GM21825 (cell line): ENCODE measurements at regions not wholly inside any gene's neighbourhood (a gene's known extent, or its start where the extent isn't known, plus 50 kb on each side); places are given as distances from the start of the nearest gene placed in this dataset.

Experiments used
- ATAC-seq: cut with Tn5 transposase; IDR thresholded peaks from one replicate; pipeline ENCODE4 v1.9.1; 2021; ENCODE audit warnings: mild to moderate bottlenecking, moderate library complexity; ENCODE audit not compliant: unreplicated experiment

DNA sequence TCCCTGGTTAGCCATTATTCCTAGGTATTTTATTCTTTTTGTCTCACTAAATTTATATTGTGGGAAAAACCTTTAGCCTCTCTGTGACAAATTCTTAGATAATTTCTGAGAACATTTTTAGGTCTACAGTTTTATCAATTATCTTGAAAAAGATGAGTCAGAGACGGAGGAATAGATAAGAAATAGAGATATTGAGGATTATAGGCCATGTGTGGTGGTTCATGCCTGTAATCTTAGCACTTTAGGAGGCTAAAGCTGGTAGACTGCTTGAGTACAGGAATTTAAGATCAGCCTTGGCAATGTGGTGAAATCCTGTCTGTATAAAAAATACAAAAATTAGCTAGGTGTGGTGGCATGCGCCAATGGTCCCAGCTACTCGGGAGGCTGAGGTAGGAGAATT, 960.2 kb downstream of the SQOR start:
- ATAC-seq, result no peak

DNA sequence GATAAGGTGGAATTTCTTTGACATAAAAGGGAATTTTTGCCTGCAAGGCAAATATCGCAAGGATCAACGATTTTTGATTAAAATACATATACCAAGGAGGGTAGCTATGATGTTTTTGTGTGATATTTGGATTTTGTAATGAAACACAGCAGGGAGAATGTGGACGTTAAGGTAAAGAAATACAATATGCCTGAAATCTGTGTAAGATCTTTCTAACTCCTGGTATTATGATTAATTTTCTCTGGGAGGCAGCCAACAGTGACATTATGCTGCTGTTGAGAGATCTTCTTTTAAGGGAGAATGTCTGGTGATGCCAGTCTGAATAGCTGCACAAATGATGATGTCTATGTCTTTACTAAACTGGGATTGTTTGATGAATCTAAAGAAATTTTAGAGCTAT, 972.2 kb downstream of the SQOR start:
- ATAC-seq, result no peak

DNA sequence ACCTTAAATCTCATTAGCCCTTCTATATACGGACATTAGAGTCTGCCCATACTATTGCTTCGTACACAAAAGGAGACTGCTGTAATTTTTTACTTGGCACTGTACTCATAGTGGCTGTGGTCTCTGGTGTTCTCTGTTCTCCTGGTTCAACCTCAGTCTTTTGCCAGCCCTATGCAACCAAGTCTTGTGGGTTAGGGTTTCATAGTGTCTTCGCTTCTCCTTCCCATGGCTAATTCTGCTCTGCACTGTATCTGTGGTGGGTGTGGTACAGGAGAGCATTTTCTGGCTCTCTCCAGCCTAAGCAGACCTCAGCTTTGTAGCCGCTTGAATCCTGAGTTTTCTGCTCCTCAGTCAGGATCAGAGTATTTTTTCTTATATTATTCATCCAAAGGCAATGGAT, 981.2 kb downstream of the SQOR start:
- ATAC-seq, result no peak

DNA sequence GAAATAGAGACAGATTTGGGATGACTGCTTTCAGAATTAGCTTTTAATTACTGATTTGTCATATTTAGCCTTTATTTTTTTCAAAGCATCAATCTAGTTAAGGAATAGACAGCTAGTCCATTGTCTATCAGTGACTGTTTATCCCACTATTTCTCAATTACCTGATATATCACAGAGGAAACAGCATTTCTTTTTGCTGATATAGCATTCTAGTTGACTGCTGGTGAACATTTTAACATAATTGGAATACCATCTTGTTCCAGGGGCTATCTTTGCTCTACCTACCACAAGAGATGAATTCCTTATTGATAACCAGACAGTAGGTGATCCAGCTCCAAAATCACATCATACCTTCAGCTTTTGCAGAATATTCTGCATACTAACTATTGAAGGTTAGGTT, 982.7 kb downstream of the SQOR start:
- no peak for ATAC-seq

DNA sequence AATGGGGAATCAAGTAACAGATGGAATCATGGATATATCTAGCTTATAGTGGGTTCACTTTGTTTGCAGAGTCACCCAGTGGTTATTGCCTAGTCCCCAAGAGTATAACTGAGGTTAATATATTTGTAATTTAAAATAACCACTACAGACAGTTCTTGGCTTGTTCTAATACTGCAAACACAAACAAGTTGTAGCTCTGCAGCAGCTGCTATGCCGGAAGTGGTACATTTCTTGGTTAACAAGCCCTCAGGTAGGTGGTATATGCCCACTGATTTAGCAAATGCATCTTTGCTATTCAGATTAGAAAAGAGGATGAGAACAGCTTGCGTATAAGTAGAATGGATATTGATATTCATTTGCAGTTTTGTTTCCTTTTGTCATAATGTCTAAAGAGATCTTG, 984.2 kb downstream of the SQOR start:
- no peak for ATAC-seq

DNA sequence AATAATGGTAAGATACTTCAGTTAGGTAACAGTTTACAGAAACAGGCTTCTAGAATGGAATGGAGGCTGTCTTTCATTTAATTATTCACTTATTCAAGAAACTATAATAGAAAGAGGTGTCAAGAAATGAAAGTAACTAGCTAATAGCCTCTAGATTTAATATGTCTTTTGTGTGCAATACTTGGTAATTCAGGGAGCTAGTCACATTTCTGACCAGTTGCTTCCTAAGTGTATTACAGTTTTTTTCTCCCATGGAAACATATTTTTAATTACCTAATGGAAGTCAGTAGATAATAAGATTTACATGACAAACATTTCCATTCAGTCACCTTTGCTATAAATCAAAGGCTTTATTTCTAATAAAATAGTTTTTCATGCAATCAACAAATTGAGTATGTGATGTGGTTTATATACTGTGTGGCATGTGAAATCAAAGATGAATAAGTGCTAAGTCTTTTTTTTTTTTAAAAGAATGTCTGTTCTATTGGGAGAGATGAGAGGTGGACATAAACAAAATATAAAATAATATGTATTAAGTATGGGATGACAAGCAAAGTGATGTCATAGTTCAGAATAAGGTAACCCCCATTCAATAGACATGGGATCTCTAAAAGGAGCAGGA, 985.7 kb downstream of the SQOR start:
- no peak for ATAC-seq

DNA sequence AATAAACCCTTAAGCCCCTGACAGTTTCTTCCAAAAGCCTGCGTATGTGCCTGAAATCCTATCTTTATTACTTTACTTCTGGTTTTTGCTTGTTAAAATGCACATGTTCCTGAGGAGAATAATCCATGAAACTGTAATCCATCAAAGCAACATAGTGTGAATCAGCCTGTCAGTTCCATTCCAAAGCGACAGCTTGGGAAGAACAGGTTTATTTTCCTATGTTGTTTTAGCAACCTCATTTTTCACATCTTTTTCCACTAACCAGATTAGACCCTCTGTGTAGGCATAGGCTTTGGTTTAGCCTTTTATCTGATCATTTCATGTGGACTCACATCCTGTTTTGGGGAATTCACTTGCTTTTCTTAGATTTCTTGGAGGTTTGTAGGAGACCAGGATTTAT, 988.0 kb downstream of the SQOR start:
- no peak for ATAC-seq

DNA sequence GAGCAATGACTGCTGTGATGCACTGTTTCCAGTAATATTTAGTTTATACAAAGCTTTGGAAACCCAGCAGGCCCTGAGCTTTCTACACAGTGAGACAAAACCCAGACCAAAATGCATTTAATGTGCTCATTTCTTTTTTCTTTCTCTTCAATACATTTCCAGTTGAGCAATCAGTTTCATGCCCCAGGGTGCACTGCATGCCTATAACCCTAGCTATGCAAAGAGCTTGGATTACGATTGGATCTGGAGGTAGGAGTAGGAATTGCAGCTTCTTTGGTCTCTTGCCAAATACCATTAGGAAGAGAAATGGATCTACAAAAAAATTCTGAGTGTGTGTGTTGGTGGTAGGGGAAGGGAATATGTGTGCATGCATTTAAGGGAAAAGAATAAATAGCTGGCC, 1001.4 kb downstream of the SQOR start:
- no peak for ATAC-seq

DNA sequence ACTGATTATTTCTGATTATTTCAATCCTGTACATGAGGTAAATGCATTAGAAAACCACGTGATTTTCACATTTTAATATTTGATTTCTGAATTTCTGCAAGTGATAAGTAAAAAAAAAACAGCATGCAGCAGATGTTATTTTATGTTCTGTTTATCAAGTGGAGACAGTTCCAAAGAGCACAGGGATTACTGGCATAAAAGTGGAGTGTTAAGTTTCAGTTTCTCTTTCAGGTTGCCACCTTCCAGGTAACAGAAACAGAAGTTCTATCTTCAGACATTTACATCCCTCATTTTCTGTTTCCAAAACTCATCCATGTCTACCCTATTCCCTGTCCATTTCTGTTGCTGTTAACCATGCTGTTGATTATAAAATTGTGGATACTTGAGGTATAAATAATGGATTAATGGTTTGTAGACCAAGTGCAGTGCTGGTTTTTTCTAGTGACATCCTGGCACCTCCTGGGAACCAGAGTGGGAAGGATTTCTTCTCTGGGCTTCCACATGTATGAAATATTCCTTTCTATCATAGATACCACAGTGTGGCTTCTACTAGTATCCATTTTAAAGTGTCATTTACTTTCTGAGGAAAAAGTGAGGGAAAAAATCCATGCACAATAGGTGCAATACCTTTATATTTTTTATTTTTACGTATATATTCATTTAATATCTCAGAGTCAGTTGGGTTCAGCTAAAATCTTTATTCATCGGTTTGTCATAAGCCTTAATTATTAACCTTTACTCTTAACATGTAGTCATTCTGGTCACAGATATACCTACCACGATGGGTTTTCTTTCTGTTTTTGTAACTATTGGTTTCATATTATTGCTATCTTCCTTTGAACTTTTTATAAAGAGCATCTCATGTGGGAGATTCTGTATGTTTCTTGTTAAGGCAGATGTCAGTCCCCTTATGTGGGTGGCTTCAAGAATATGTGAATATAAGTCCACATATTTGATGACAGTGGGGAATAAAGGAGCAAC, 1010.0 kb downstream of the SQOR start:
- ATAC-seq, result no peak

DNA sequence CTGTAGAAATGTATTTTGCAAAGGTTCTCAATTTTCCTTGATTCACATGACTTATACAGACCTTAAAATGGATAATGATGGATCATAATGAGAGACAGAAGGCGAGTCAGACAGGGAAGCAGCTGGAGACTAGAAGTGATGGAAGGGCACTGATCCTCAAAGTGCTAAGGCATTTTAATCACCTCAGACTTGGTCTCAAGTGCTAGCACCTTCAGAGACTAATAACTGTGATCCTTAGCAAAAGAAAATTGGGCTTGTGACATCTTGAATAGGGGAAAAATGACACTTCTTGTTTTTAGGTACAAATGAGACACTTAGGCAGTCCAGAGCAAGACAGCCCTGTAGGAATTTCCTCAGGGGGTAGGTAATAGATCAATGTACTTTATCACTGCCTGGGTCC, 1011.7 kb downstream of the SQOR start:
- no peak for ATAC-seq

DNA sequence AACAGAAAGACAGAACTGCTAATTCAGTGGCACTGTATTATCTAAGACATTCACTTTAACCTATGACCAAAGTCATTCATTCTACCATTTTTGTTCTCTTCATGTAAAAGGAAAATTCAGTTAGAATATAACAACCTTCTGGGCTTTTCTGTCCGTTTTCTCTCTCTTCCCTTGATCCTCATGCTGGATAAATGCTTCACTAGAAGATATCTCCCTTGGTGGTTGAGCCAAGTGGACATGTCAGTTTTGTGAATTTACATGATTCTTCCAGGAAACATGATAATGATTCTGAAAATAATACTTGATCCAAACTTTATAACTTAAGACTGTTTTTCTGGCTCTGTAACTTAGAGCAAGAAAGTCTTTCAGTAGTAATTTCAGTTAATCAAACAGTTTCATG, 1012.2 kb downstream of the SQOR start:
- ATAC-seq, result no peak

DNA sequence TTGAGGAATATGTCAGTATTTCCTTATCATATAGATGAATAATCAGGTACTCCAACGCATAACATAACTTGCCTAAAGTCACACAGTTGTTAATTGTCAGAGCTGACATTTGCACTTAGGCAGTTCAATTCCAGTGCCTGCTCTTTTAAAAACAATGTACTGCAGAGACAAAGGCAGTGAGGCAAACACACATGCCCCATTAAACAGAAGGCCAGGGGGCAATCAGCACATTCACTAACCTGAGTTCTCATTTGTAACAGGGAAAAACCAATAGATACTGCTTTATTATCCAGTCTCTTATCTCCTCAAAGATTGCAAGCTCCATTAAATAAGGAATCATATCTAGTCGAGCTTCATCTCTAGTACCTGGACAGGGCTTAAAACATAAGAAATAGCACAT, 1017.4 kb downstream of the SQOR start:
- ATAC-seq, result no peak

DNA sequence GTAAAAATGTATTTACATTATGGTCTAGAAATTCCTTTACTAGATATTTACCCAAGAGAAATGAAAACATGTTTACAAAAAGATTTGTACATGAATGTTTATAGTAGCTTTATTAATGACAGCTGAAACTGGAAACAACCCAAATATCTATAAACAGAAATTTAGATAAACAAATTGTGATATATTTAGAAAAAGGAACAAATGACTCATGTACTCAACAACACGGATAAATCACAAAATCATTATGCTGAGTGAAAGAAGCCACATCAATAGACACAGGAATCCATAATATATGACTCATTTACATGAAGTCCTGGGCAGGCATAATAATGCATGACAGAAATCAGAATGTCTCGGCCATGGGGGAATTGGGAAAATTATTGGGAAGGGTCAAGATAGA, 1020.2 kb downstream of the SQOR start:
- ATAC-seq, result no peak

DNA sequence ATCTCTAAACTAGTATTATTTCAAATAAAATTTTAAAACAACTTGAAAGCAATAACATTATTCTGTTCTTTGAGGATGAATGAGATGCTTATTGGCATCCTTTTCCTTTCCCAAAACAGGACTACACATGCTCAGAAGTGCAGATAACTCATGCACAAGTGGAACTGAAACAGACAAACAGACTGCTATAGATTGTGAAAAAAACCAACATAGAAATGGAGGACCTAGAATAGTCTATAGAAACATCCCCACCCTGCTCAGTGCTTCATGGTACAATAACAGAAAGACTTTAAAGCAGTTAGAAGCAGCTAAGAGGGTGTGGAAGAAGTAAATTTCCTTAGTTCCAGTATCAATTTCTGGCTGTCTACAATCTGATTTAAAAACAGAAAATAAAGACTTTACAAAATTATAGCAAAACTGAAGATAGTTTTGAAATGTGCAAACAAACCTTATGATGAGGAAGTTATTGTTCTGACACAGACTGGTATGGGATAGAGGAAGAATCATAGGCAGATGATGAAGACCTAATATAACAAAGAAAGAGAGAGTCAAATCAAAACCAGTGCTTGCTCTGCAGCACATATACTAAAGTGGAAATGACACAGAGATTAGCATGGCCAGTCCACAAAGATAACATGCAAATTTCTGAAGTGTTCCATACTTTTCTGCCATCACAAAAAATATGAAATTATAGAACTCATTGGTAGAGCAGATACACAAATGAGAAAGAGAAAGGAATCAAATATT, 1025.4 kb downstream of the SQOR start:
- no peak for ATAC-seq

DNA sequence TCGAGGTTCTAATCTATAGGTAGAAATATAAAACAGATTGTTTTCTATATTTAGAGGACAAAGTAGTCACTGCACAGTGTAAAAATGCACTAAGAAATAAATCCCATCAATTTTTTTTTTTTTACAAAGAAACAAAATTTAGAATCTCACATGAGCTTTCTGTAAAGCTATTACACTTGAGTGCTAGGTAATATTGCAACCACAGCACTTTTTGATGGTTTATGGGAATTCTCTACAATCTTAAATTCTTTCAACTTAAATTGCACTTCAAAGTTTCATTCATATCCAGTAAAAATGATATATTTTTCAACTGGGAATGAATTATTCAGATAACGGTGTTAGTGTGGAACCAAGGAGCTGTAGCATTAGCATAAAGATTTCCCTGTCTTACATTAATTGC, 1035.4 kb downstream of the SQOR start:
- no peak for ATAC-seq

DNA sequence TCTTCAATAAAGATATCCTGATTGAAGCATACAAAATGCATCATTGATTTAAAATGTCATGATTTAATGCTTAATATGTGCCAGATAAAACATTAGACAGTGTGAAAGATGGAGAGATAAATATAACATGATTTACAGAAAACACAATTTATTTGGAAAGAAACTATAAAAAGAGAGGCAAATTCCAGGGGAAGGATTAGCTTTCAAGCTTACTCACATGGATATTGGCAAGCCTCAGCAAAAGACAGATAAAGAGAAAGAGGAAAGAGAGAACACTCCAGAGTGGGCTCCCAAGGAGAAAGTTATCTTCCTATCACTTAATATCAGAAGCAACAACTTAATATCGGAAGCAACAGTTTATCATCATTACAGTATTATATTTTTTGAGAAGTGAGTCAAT, 1036.5 kb downstream of the SQOR start:
- no peak for ATAC-seq

DNA sequence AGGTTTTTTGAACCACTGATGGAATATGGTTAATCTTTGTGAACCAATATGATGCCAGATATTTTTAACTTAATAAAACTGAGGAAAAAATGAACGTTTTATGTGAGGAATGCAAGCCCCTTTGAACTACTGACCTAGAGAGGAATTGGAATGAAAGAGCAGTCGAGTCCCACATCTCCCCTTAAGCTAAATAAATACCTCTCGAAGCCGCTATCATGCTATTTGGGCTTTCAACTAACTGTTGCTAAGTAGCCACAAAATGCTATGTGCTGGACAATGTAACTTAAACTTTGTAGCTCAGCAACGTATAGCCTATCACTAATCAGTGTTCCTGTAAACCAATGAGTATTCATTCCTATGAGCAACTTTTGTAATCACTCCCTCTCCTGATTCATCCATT, 1037.2 kb downstream of the SQOR start:
- ATAC-seq, result no peak

DNA sequence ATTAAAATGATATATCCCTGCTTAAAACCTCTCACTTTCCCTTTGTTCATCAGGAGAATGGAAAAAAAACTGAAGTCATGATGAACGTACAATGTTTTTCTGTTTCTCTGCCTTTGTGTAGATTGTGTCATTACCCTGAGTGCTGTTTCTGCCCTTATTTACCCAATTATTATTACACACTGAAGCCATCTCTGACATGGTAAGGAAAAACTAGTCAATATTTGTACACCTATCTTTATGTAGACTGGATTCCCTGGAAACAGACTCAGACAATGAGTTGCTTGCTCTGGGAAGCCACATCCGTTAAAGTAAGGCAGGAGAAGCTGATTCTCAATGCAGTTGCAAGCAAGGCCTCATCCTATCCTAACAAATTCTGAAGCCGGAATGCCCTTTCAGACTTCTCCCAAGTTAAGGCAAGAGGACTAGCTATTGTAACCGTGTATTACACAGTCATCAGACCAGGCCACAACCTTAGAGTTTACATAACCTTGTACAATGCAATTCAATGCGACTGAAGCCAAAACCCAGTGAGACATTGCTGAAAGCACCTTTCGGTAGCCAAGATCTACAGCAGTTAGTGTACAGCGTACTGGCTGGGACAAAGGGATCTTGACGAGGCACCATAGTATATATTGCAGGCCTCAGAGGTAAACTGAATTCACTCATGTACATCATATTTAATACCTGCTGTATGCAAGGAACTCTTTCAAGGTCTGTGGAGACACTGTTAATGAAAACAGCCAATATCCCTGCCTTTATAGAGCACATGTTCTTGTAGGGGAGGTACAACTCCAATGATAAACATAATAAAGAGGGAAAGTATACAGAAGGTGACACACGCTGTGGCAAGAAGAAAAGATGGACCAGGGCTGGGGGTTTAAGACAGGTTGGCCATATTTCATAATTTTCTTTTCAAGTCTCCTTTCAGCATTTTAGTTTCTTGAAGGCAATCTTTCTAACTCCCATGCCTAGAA, 1040.8 kb upstream of the SEMA6D start:
- ATAC-seq, result no peak

DNA sequence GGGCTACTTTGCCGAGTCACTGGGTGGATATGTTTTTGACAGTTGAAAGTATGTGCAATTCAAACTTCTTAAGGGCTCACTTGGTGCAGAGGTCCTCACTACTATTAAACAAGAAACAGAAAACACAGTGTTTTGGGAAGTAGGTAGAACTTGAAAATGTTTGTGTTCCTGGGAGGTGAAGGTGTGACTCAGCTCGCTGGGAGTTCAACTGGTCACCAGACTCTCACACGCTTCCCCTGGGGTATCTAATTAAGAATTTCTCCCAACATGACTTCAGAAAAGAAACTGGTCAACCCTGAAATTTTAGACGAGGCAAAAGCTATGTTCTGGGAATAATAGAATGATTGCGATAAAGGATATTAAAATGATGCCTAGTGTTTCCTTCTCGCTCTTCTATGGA, 1039.8 kb upstream of the SEMA6D start:
- no peak for ATAC-seq

DNA sequence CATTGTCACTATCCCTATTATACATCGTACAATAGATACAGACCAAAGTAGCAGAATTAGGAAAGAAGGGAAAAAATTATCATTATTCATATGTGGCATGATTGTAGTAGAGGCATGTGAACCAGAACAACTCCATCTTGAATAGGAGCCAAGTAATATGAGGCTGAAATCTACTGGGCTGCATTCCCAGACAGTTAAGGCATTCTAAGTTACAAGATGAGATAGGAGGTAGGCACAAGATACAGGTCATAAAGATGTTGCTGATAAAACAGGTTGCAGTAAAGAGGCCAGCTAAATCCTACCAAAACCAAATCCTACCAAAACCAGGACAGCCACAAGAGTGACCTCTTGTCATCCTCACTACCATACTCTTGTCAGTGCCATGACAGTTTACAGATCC, 1035.4 kb upstream of the SEMA6D start:
- no peak for ATAC-seq
